NCI-H146 (cell line): ENCODE measurements at regions not wholly inside any gene's neighbourhood (a gene's known extent, or its start where the extent isn't known, plus 50 kb on each side); places are given as distances from the start of the nearest gene placed in this dataset.
A peak's percentile ranks its signal among the peaks of the same experiment; 100 is the strongest.
"Not testable (repeated sequence)": the region's sequence is repeated elsewhere in the genome, so short reads cannot be mapped to it uniquely, and the experiment has no call there.

Experiments
- DNase-seq: peaks from one replicate; lab custom pipeline; 2025; lab: John Stamatoyannopoulos, UW

GRCh38 chr13:72586518-72586917 lies 140.9 kb downstream of the MZT1 start:
- DNase-seq = no peak

- DNase-seq = no peak
These were observed 142.2 kb downstream of the MZT1 start for GRCh38 chr13:72585254-72585653.

GRCh38 chr13:72571191-72571590 lies 156.2 kb downstream of the MZT1 start:
- no peak for DNase-seq

DNA sequence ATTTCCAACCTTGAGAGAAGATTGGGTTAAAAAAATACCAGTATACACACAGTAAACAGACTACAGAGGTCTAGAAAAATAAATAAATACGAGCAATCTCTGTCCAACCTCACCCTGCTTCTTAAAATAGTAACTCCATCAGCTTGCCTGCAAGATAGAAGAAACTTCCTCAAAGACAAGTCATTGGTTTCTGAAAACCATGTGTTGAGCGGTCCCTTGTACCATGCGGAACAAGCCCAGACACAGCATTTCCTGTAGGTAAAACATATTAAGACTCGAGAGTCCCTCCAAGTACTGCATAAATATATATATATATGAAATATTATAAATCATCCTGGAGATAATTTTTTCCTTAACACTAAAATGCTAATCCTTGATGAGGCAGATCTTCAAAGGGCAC lies 157.4 kb downstream of the MZT1 start:
- DNase-seq = no peak

- DNase-seq = no peak
These were observed 159.9 kb downstream of the MZT1 start for GRCh38 chr13:72567566-72567965.

- DNase-seq = no peak
These were observed 160.9 kb downstream of the MZT1 start for GRCh38 chr13:72566526-72566925.

- peak; percentile 40 for DNase-seq
These were observed 161.5 kb downstream of the MZT1 start for GRCh38 chr13:72565893-72566292.

DNA sequence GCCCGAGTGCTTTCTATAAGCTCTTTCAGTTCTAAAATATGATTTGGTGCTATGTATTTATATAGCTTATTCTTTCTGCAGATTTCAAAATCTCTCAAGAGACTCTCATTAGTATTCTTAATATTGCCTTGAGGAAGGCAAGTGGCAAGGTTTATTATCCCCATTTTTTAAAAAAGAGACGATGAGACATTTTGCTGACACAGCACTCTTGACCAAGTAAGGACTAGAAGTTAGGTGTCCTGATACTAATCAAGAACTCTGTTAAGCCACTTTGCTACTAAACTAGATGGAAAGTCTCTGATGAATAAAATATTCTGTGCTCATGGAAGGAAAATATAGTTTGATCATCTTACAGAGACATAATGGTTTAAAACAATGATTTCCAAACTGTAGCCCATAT lies 164.7 kb downstream of the MZT1 start:
- no peak for DNase-seq

DNA sequence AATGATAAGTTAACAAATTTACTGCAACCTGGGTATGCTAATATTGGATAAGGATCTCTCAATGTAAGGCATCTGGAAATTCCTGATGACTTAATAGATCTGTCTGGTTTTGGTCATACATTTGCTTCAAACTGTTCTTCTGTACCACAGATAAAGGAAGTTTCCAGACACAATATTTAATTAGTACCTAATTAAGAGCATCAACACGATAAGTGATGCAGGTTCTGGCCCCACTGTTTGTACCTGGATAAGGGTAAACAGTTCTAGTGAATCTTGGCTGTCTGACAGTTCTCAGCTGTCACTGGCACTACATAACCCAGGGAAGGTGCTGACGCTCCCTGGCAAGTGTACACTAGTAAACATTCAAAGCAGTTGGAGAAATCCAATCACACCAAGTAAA lies 165.6 kb downstream of the MZT1 start:
- DNase-seq = no peak

DNA sequence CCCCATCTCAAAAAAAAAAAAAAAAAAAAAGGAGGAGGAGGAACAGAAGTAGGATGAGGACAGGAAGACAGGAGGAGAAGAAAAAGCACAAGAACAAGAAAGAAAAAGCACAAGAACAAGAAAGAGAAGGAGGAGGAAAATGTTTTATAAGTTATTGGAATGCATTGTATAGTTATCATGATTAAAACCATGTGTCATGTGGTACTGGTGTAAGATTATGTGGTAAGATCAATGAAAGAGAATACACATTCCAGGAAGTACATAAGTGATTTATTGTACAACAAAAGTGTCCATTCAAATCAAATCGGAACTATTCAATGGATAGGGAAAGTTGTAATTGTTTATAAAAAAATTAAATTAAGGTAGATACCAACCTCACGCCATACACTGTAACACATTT lies 167.7 kb downstream of the MZT1 start:
- no peak for DNase-seq

DNA sequence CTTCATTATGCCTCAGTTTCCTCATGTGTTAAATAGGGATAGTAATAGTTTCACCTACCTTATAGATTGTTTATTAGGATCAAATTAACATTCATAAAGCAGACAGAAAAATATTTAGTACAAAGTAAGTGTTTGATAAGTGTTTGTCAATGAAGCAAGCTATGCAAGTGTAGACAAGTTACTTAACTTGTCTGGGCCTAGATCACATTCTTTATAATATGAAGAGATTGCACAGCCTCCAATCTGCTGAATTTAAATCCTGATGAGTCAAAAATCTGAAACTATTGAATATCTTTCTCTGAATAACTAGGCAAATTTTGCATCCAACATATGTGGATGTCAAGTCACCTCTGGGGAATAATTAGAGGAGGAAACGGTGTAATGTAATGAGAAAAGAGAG lies 170.5 kb downstream of the MZT1 start:
- no peak for DNase-seq

- DNase-seq = no peak
These were observed 171.8 kb downstream of the MZT1 start for GRCh38 chr13:72555601-72556000.

DNA sequence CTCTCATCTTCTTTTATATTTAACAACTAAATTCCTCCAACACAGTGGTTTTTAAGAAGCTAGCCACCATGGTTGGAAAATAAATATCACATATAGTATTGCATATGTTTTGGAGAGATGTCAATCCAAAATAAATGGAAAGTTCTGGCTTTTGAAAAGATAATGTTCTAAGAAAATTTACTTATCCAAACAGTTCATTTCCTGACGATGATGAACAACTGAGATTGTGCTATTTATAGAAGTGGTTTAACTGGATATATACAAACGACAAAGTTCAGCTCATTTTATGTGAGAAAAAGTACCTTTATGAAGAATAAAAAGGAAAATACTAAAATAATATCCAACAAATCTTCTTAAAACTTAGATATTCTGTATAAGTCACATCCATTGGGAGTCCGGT lies 174.7 kb downstream of the MZT1 start:
- no peak for DNase-seq

DNA sequence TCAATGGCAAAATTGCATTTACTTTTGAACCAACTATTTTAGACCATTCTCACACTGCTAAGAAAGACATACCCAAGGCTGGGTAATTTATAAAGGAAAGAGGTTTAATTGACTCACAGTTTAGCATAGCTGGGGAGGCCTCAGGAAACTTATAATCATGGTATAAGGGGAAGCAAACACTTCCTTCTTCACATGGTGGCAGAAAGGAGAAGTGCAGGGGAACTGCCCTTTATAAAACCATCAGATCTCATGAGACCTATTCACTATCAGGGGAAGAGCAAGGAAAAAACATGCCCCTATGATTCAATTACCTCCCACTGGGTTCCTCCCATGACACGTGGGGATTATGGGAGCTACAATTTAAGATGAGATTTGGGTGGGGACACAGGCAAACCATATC lies 181.5 kb downstream of the MZT1 start:
- not testable (repeated sequence) for DNase-seq

DNA sequence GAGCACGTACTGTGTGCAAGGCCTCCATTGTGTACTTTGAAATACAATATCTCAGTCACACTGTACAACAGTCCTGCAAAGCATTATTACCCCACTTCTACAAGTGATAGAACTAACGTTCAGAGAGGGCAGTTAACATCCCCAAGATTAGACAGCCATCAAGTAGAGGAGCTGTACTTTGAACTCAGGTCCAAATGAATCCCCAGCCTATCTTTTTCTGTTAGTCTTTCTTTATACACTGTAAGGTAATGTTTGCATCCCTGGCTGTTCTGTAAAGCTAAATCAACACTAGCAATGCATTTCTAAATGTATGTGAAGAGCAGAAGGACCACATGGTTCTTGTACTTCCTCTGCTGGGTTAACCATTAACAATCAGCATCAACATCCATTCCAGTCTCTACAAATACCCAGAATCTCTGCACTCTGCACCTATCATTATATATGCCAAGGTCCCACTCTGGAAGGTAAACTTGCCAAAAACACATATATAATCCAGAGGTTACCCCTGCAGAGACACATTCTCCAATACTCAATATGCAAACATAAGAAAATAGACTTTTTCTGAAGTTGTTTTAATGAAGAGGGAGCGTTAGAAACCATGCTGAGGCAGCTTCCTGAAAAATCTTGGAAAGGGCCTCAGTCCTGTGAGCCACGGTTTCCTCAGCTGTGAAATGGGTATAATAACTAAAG lies 182.3 kb downstream of the MZT1 start:
- no peak for DNase-seq

- DNase-seq = no peak
These were observed 183.4 kb downstream of the MZT1 start for GRCh38 chr13:72544042-72544441.

DNA sequence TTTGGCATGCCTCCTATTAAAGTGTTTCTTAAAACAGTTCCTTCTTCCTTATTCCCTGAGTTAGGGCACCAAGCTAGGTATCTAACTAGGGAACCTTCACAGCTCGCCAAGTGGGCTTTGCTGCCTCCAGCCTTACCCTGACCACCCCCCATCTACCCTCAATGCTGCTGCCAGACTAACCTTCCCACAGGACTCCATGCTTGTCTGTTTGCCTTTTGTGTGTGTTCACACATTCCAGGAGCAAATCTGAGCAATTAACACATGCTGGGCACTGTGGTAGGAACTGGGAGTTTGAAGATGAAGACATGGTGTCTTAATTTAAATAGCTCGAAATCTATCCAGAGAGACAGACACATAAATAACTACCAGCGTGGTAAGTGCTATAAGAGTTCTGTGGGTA lies 185.2 kb downstream of the MZT1 start:
- DNase-seq = no peak

GRCh38 chr13:72541674-72542073 lies 185.8 kb downstream of the MZT1 start:
- no peak for DNase-seq

DNA sequence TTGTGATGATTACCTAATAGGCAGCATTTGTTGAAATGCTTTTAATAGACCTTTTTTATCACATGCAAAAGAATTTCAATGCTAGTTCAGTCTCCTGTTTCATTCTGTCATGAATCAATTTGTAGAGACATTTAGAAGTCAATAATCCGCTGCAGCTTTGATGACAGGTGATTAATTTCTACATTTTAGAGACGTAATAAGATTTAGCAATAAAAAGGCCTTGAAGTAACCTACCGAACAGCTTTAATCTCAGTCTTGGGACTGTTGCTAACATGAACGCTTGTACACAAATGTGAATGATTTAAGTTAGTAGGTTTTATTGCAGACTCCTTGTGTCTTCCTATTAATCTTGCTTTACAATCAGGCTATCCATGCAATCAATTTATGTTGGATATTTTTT lies 186.5 kb downstream of the MZT1 start:
- DNase-seq = no peak

DNA sequence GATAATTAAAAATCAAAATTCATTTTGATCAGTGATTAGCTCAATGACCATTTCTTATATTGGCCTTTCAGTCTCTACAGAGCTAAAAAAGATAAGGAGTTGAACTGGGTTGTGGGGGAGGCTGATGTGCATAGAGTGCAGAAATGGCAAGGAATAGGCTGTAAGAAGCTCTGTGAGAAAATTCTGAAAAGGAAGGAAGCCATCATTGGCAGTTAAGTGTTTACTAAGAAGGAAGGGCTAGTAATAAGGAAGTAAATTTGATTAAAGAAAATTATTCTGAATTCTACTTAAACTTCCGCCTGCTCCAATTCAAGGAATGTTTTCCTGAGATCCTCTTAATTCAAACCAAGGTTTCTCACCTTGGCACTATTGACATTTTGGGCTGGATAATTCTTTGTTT lies 187.5 kb downstream of the MZT1 start:
- DNase-seq = no peak

- DNase-seq = no peak
These were observed 189.6 kb downstream of the MZT1 start for GRCh38 chr13:72537782-72538181.

GRCh38 chr13:72537395-72537780 lies 190.0 kb downstream of the MZT1 start:
- no peak for DNase-seq

DNA sequence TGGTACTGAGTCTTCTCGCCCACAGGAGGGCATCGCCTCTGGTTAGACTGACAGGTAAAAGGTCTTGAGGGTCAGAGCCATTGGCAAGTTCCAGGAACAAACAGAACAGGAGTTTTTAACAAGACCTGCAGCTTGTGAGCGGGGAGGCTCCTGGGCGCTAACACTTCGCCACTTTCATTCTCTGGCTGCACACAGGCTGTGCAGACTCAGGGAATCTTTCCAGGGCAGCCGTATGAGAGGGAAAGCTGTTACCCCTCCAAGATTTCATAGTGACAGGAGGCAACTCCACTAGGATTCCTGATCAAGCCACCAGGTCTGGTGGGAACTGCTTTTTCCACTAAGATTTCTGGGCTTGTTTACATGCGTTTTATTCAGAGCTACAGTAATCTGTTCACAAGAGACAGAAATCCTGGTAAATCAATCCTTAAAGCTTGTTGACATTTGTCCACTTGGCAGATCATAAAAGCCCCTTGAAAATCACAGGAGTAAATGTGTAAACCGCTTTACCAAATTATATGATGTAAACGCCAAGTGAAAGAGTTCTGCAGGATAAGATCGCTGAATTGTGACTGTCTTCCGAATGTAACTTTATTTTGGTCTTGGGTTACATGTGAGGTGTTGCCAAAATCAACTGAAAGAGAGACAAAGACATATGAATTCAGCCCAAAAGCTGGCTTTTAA lies 190.6 kb downstream of the MZT1 start:
- no peak for DNase-seq
